ENCODE measurements at regions not wholly inside any gene's neighbourhood (a gene's known extent, or its start where the extent isn't known, plus 50 kb on each side); places are given as distances from the start of the nearest gene placed in this dataset.
"Not testable (repeated sequence)": the region's sequence is repeated elsewhere in the genome, so short reads cannot be mapped to it uniquely, and the experiment has no call there.

DNA sequence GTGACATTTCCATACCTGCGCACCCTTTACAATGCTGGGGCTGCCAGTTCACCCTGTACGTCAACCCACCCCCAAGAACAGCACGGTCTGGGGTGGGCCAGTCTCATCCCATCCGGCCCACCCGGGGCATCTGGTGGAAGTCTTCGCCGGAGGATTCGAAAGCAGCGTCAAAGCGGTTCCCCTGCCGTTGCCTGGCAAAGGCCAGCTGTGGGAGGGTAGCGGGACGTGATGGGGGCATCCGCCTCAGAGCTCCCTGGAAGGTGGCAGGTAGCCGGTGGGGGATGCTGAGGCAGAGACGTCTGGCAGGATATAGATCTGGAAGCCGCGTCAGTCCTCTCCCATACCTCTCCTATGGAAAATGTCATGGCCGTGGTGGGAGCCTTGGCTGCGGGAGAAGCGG, 749.1 kb upstream of the DEFB115 start:
- TF ChIP-seq, protein P1, sequence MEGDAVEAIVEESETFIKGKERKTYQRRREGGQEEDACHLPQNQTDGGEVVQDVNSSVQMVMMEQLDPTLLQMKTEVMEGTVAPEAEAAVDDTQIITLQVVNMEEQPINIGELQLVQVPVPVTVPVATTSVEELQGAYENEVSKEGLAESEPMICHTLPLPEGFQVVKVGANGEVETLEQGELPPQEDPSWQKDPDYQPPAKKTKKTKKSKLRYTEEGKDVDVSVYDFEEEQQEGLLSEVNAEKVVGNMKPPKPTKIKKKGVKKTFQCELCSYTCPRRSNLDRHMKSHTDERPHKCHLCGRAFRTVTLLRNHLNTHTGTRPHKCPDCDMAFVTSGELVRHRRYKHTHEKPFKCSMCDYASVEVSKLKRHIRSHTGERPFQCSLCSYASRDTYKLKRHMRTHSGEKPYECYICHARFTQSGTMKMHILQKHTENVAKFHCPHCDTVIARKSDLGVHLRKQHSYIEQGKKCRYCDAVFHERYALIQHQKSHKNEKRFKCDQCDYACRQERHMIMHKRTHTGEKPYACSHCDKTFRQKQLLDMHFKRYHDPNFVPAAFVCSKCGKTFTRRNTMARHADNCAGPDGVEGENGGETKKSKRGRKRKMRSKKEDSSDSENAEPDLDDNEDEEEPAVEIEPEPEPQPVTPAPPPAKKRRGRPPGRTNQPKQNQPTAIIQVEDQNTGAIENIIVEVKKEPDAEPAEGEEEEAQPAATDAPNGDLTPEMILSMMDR (conservative IDR thresholded peaks at IDR 0.05 in 1 of 2, IDR thresholded peaks at IDR 0.05 in 1 of 2; ENCODE audit: low read depth in 1 of 2, low read length in 2 of 2) = not testable (repeated sequence)
- not testable (repeated sequence) for TF ChIP-seq EZH2 (IDR thresholded peaks at IDR 0.05; ENCODE audit: low read length, missing control alignments)

Measured in fibroblast of lung (primary cell).